Hematopoietic multipotent progenitor cell (in vitro differentiated cells): ENCODE measurements at regions not wholly inside any gene's neighbourhood (a gene's known extent, or its start where the extent isn't known, plus 50 kb on each side); places are given as distances from the start of the nearest gene placed in this dataset.
A peak's percentile ranks its signal among the peaks of the same experiment; 100 is the strongest.

Source experiments
- DNase-seq, 3 donors: peaks; one replicate each; pipeline ENCODE4 v3.0.0-alpha.2; 2011 to 2015; ENCODE audit warnings: low read depth in 2 of 3, low spot score in 2 of 3

GRCh38 chr6:137750297-137750696 is 116.8 kb upstream of the TNFAIP3 start:
- DNase-seq, result no peak

- no peak for DNase-seq
These were observed 115.1 kb upstream of the TNFAIP3 start for GRCh38 chr6:137751768-137752560.

- DNase-seq, result peak in 1 of 3 donors; percentile 49
These were observed 112.7 kb upstream of the TNFAIP3 start for GRCh38 chr6:137754366-137754765.

- peak in 1 of 3 donors; percentile 11 for DNase-seq
These were observed 112.2 kb upstream of the TNFAIP3 start for GRCh38 chr6:137754866-137755265.

- DNase-seq, result no peak
These were observed 111.8 kb upstream of the TNFAIP3 start for GRCh38 chr6:137755284-137755683.

GRCh38 chr6:137756788-137757187 is 110.3 kb upstream of the TNFAIP3 start:
- no peak for DNase-seq

GRCh38 chr6:137758661-137759060 is 108.4 kb upstream of the TNFAIP3 start:
- DNase-seq, result no peak

- DNase-seq, result no peak
These were observed 107.4 kb upstream of the TNFAIP3 start for GRCh38 chr6:137759624-137760023.

- no peak for DNase-seq
These were observed 106.0 kb upstream of the TNFAIP3 start for GRCh38 chr6:137761072-137761471.

- no peak for DNase-seq
These were observed 105.6 kb upstream of the TNFAIP3 start for GRCh38 chr6:137761487-137761886.

GRCh38 chr6:137762168-137763090 is 104.6 kb upstream of the TNFAIP3 start:
- DNase-seq, result peak in 1 of 3 donors; percentile 46

- no peak for DNase-seq
These were observed 103.6 kb upstream of the TNFAIP3 start for GRCh38 chr6:137763436-137763835.

GRCh38 chr6:137763886-137764285 is 103.2 kb upstream of the TNFAIP3 start:
- no peak for DNase-seq

GRCh38 chr6:137764464-137764863 is 102.6 kb upstream of the TNFAIP3 start:
- DNase-seq, result no peak

GRCh38 chr6:137765059-137765458 is 102.0 kb upstream of the TNFAIP3 start:
- DNase-seq, result no peak

GRCh38 chr6:137766596-137767370 is 100.3 kb upstream of the TNFAIP3 start:
- no peak for DNase-seq

- DNase-seq, result no peak
These were observed 99.6 kb upstream of the TNFAIP3 start for GRCh38 chr6:137767465-137767864.

- peak in 2 of 3 donors; percentile 37 to 66 for DNase-seq
These were observed 99.0 kb upstream of the TNFAIP3 start for GRCh38 chr6:137767911-137768690.

- DNase-seq, result no peak
These were observed 98.1 kb upstream of the TNFAIP3 start for GRCh38 chr6:137768935-137769334.

GRCh38 chr6:137769797-137770362 is 97.2 kb upstream of the TNFAIP3 start:
- no peak for DNase-seq
